NAMALWA (cell line): ENCODE measurements at regions not wholly inside any gene's neighbourhood (a gene's known extent, or its start where the extent isn't known, plus 50 kb on each side); places are given as distances from the start of the nearest gene placed in this dataset.
A peak's percentile ranks its signal among the peaks of the same experiment; 100 is the strongest.

Experiments
- DNase-seq: peaks from one replicate; pipeline ENCODE4 v3.0.0-alpha.2; 2015; ENCODE audit warnings: low spot score

- no peak for DNase-seq
These were observed 70.4 kb upstream of the TAMM41 start for GRCh38 chr3:11917051-11917450.

GRCh38 chr3:11919390-11919789 lies 72.7 kb upstream of the TAMM41 start:
- DNase-seq: no peak

GRCh38 chr3:11924518-11924917 lies 77.8 kb upstream of the TAMM41 start:
- DNase-seq: no peak

GRCh38 chr3:11928381-11928780 lies 75.8 kb upstream of the SYN2 start:
- DNase-seq: no peak

- DNase-seq: no peak
These were observed 74.7 kb upstream of the SYN2 start for GRCh38 chr3:11929531-11929930.

GRCh38 chr3:11930084-11930483 lies 74.1 kb upstream of the SYN2 start:
- DNase-seq: no peak

GRCh38 chr3:11932636-11933035 lies 71.6 kb upstream of the SYN2 start:
- DNase-seq: no peak

GRCh38 chr3:11933529-11933928 lies 70.7 kb upstream of the SYN2 start:
- no peak for DNase-seq

- DNase-seq: peak; percentile 9
These were observed 60.0 kb upstream of the SYN2 start for GRCh38 chr3:11944052-11944673.

- DNase-seq: no peak
These were observed 55.9 kb upstream of the SYN2 start for GRCh38 chr3:11948331-11948730.

GRCh38 chr3:11948866-11949265 lies 55.3 kb upstream of the SYN2 start:
- no peak for DNase-seq

GRCh38 chr3:11949351-11949750 lies 54.8 kb upstream of the SYN2 start:
- no peak for DNase-seq

- DNase-seq: no peak
These were observed 53.6 kb upstream of the SYN2 start for GRCh38 chr3:11950576-11950975.

GRCh38 chr3:11953350-11953749 lies 50.8 kb upstream of the SYN2 start:
- DNase-seq: no peak

- no peak for DNase-seq
These were observed 50.4 kb upstream of the SYN2 start for GRCh38 chr3:11953778-11954177.

- DNase-seq: no peak
These were observed 49.8 kb upstream of the SYN2 start for GRCh38 chr3:11954312-11954934.
